Smooth muscle cell (in vitro differentiated cells): ENCODE measurements at regions not wholly inside any gene's neighbourhood (a gene's known extent, or its start where the extent isn't known, plus 50 kb on each side); places are given as distances from the start of the nearest gene placed in this dataset.

ENCODE experiments used
- DNase-seq: peaks from one replicate; lab custom pipeline; 2025; ENCODE audit not compliant: unreplicated experiment; lab: John Stamatoyannopoulos, UW
- H2AFZ ChIP-seq: fragments of 200-600 bp; sonication (generic); 2 replicates; pipeline ENCODE4 v1.6.0; 2016; ENCODE audit warnings: antibody characterized with exemption, low read depth, mild to moderate bottlenecking
- H3F3A ChIP-seq: fragments of 200-600 bp; sonication (generic); 2 replicates; pipeline ENCODE4 v1.6.0; 2017; ENCODE audit warnings: antibody characterized with exemption, low read depth
- H3K27ac ChIP-seq: fragments of 200-600 bp; sonication (generic); 2 replicates; pipeline ENCODE4 v1.5.1; 2016; ENCODE audit warnings: low read depth, mild to moderate bottlenecking
- H3K27me3 ChIP-seq: fragments of 200-600 bp; sonication (generic); 2 replicates; pipeline ENCODE4 v1.6.1; 2016; ENCODE audit warnings: low read depth, mild to moderate bottlenecking
- H3K36me3 ChIP-seq: fragments of 200-600 bp; sonication (generic); 2 replicates; pipeline ENCODE4 v1.5.1; 2016; ENCODE audit warnings: low read depth
- H3K4me1 ChIP-seq: fragments of 200-600 bp; sonication (generic); 2 replicates; pipeline ENCODE4 v1.5.1; 2016; ENCODE audit warnings: low read depth
- H3K4me2 ChIP-seq: fragments of 200-600 bp; sonication (generic); 2 replicates; pipeline ENCODE4 v1.6.0; 2016; ENCODE audit warnings: mild to moderate bottlenecking
- H3K4me3 ChIP-seq: fragments of 200-600 bp; sonication (generic); 2 replicates; pipeline ENCODE4 v1.5.1; 2016; ENCODE audit warnings: mild to moderate bottlenecking
- H3K79me2 ChIP-seq: fragments of 200-600 bp; sonication (generic); 2 replicates; pipeline ENCODE4 v1.6.0; 2016; ENCODE audit warnings: low read depth, mild to moderate bottlenecking
- H3K9ac ChIP-seq: fragments of 200-600 bp; sonication (generic); 2 replicates; pipeline ENCODE4 v1.6.0; 2016; ENCODE audit warnings: low read depth
- H3K9me3 ChIP-seq: fragments of 200-600 bp; sonication (generic); replicated peaks from 2 replicates; pipeline ENCODE4 v1.5.1; 2016; ENCODE audit warnings: low read depth
- H4K20me1 ChIP-seq: fragments of 200-600 bp; sonication (generic); 2 replicates; pipeline ENCODE4 v1.6.0; 2016; ENCODE audit warnings: low read depth
- WGBS: methylation state at CpG from one replicate; pipeline ENCODE4 v1.1.7; 2016; ENCODE audit warnings: low lambda C conversion rate; 5-methylcytosine and 5-hydroxymethylcytosine counted together
- TF ChIP-seq, protein P1 (sequence below): fragments of 200-600 bp; sonication (generic); IDR thresholded peaks from 2 replicates; pipeline ENCODE4 v1.5.1; 2017; ENCODE audit warnings: borderline replicate concordance, mild to moderate bottlenecking, antibody characterized with exemption; ENCODE audit not compliant: insufficient read depth, poor library complexity, severe bottlenecking

DNA sequence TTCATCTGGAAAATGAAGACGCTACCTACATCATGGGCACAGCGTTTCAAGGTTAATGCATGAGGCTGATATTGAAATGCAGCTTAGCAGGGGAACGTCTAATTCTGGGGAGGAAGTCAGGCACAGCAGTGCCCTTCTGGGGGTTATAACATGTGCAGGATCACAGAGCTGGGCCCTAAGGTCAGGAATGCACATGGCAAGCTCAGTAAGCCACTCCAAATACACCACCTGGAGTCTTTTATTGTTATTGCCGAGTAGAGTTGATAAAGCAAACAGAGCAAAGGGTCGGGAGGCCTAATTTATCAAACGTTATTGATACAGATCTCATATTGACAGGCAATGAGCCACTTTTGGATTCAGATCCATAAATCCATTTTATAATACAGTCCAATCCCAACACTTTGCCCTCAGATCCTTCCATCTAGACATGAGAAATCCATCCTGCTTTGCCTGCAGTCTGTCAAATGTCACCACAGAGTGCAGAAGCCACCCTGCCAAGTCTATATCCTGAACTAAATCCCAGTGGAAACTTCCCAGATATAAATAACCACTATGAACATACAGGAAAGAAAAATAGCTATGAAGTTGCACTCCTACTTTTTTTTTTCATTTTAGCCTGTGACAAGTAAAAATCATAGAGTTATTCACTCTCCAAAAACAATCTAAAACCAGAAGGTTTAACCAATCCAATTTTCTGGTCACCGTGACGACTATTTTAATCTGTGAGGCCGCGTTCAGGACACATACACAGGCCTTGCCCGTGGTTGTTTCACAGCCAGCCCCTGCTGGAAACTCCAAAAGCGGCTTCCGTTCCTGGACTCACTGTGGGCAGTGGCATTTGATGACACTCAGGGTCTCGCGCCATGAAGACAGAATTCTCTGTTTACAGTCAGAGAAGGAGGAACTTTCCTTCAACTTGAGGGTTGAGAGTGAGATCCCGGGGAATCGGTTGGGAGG lies 335.4 kb downstream of the DHX15 start:
- H3K4me3 ChIP-seq: no peak overlapping the region
- peaks cover 12% of the 10 kb centered on the region for H3K4me1 ChIP-seq
- peak overlapping the region; percentile 68 for H3K4me2 ChIP-seq
- H3K27me3 ChIP-seq: no peaks in the 10 kb centered on the region
- peak; percentile 3 for DNase-seq
- peak overlapping the region; percentile 77 for H3K27ac ChIP-seq
- 26% methylated on average over 17 of the region's 17 CpGs for WGBS
- H3K79me2 ChIP-seq: no peaks in the 10 kb centered on the region
- peak overlapping the region; percentile 61 for H3K9ac ChIP-seq
- H3K9me3 ChIP-seq: no peaks in the 10 kb centered on the region
- H3K36me3 ChIP-seq: no peaks in the 10 kb centered on the region
- TF ChIP-seq, protein P1, sequence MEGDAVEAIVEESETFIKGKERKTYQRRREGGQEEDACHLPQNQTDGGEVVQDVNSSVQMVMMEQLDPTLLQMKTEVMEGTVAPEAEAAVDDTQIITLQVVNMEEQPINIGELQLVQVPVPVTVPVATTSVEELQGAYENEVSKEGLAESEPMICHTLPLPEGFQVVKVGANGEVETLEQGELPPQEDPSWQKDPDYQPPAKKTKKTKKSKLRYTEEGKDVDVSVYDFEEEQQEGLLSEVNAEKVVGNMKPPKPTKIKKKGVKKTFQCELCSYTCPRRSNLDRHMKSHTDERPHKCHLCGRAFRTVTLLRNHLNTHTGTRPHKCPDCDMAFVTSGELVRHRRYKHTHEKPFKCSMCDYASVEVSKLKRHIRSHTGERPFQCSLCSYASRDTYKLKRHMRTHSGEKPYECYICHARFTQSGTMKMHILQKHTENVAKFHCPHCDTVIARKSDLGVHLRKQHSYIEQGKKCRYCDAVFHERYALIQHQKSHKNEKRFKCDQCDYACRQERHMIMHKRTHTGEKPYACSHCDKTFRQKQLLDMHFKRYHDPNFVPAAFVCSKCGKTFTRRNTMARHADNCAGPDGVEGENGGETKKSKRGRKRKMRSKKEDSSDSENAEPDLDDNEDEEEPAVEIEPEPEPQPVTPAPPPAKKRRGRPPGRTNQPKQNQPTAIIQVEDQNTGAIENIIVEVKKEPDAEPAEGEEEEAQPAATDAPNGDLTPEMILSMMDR: no peak
- H2AFZ ChIP-seq: peak overlapping the region; percentile 82
- H3F3A ChIP-seq: peaks cover 8% of the 10 kb centered on the region
- H4K20me1 ChIP-seq: no peaks in the 10 kb centered on the region

DNA sequence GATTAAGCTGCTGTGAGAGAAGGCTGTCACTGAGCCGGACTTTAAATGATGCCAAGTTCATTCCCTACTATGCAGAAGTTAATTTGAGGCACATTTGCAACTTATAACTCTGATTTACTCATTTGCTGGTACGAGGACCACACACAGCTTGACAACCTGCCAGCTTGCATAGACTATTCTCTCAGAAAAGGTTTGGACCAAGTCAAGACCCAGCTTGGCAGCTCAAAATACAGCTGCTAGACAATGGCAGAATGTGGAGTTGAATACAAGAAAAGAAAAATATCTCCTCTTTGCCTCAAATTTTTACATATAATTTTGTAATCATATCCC lies 338.9 kb downstream of the DHX15 start:
- Histone ChIP-seq H3F3A (peaks cover 8% of the 10 kb centered on the region), H3K4me1 (peaks cover 12% of the 10 kb centered on the region), H4K20me1 (no peaks in the 10 kb centered on the region), H3K9ac (no peak overlapping the region), H3K27me3 (peaks cover 6% of the 10 kb centered on the region), H3K4me2 (peak overlapping the region; percentile 27), H3K36me3 (no peaks in the 10 kb centered on the region), H3K79me2 (no peaks in the 10 kb centered on the region), H3K27ac (no peak overlapping the region), H3K4me3 (no peak overlapping the region), H2AFZ (no peak overlapping the region), H3K9me3 (no peaks in the 10 kb centered on the region)
- TF ChIP-seq, protein P1: no peak
- 89% methylated on average over 2 of the region's 2 CpGs for WGBS
- DNase-seq: no peak

DNA sequence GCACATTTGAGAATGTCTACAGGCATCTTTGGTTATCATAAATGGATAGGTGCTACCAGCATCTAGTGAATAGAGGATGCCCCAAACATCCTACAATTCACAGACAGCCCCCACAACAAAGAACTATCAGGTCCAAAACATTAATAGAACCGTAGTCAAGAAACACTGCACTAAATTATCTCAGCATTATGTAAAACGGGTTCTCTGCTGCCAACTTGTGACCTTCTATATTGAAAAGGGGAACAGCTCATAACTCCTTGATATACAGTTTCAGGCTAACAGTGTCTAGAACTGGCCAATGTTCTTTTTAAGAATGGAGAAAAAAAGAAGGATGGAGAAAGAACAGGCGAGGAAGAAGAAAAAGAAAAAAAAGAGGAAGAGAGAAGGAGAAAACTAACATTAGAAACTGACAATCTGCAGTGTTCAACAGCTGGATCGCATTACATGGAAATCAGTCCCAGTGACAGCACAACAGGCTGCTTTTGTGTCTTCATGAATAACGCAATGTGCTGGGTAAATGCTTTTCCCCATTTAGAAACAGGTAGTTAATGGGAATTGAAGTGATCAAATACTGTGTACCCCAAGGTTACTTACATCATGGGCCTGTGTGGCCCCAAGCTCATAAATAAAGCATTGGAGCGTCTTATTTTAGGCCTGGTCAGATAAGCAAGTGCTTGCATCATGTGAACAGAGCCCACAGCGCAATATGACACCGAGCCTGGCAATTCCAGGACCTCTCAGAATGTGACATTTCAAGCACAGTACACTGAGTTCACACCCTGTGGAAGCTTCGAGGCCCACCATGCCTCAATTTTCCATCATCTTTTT lies 339.5 kb downstream of the DHX15 start:
- peaks cover 8% of the 10 kb centered on the region for H3F3A ChIP-seq
- H3K27ac ChIP-seq: no peak overlapping the region
- H2AFZ ChIP-seq: peak overlapping the region; percentile 15
- no peak overlapping the region for H3K4me3 ChIP-seq
- DNase-seq: no peak
- peak overlapping the region; percentile 27 for H3K4me2 ChIP-seq
- H4K20me1 ChIP-seq: no peaks in the 10 kb centered on the region
- no peaks in the 10 kb centered on the region for H3K36me3 ChIP-seq
- 49% methylated on average over 9 of the region's 9 CpGs for WGBS
- H3K4me1 ChIP-seq: peaks cover 12% of the 10 kb centered on the region
- TF ChIP-seq, protein P1: no peak
- no peaks in the 10 kb centered on the region for H3K9me3 ChIP-seq
- H3K27me3 ChIP-seq: peaks cover 6% of the 10 kb centered on the region
- H3K79me2 ChIP-seq: no peaks in the 10 kb centered on the region
- no peak overlapping the region for H3K9ac ChIP-seq
